Ascending aorta (tissue), 2 donors: ENCODE measurements at regions not wholly inside any gene's neighbourhood (a gene's known extent, or its start where the extent isn't known, plus 50 kb on each side); places are given as distances from the start of the nearest gene placed in this dataset.

ENCODE experiments used
- DNase-seq, 2 donors: peaks; one replicate each; pipeline ENCODE4 v3.0.0-alpha.2; 2019; ENCODE audit warnings: low spot score in 2 of 2
- H3K27ac ChIP-seq, 2 donors: fragments of 200-600 bp; sonication (generic); one replicate each; pipeline ENCODE4 v1.5.1; 2016 to 2017; ENCODE audit warnings: mild to moderate bottlenecking in 1 of 2
- H3K27me3 ChIP-seq: fragments of 200-600 bp; sonication (generic); one replicate; pipeline ENCODE4 v1.5.1; 2017
- H3K36me3 ChIP-seq, 2 donors: fragments of 200-600 bp; sonication (generic); one replicate each; pipeline ENCODE4 v1.5.1; 2016
- H3K4me1 ChIP-seq, 2 donors: fragments of 200-600 bp; sonication (generic); one replicate each; pipeline ENCODE4 v1.5.1; 2016 to 2017; ENCODE audit warnings: mild to moderate bottlenecking in 1 of 2
- H3K4me3 ChIP-seq, 2 donors: fragments of 200-600 bp; sonication (generic); one replicate each; pipeline ENCODE4 v1.5.1; 2016 to 2017; ENCODE audit warnings: mild to moderate bottlenecking in 1 of 2
- H3K9me3 ChIP-seq, 2 donors: fragments of 200-600 bp; sonication (generic); one replicate each; pipeline ENCODE4 v1.5.1; 2016
- intact Hi-C: fragments of 100-400 bp; cut with DNase I; formaldehyde crosslinking; loops from one replicate; pipeline ENCODE4 v1.15.1; 2023
- TF ChIP-seq, protein P1 (sequence below), 3 experiments: fragments of 200-600 bp in 2 of 3; fragments of 450-650 bp in 1 of 3; sonication (generic) in 2 of 3; IDR thresholded peaks; one replicate each; pipeline ENCODE4 v1.5.1; 2016 to 2019; ENCODE audit warnings: antibody characterized with exemption in 3 of 3, mild to moderate bottlenecking in 1 of 3, moderate library complexity in 1 of 3

DNA sequence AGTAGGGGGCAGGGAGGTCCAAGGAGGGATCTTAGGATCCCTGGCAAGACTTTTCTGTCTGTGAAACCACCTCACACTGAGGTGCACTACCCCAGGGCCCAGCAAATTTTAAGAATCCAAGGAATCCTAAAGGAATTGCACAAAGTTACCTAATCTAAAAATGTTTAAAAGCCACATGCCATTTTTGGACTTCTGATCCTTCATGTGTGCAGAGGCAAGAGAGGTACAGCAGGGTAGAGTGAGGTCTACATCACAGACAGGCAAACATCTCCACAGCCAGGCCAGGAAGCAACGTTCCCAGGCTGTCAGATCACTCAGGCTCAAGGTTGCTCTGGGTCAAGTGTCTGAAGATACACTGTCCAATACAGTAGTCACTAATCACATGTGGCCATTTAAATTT lies 324.6 kb upstream of the DUSP10 start:
- Histone ChIP-seq H3K27me3 (no peaks in the 10 kb centered on the region), H3K4me1 (no peaks in the 10 kb centered on the region), H3K4me3 (no peak overlapping the region), H3K9me3 (peaks cover 0 to 10% of the 10 kb centered on the region in 2 donors), H3K36me3 (no peaks in the 10 kb centered on the region), H3K27ac (no peak overlapping the region)
- intact Hi-C loops, result no loop called here
- TF ChIP-seq, protein P1, sequence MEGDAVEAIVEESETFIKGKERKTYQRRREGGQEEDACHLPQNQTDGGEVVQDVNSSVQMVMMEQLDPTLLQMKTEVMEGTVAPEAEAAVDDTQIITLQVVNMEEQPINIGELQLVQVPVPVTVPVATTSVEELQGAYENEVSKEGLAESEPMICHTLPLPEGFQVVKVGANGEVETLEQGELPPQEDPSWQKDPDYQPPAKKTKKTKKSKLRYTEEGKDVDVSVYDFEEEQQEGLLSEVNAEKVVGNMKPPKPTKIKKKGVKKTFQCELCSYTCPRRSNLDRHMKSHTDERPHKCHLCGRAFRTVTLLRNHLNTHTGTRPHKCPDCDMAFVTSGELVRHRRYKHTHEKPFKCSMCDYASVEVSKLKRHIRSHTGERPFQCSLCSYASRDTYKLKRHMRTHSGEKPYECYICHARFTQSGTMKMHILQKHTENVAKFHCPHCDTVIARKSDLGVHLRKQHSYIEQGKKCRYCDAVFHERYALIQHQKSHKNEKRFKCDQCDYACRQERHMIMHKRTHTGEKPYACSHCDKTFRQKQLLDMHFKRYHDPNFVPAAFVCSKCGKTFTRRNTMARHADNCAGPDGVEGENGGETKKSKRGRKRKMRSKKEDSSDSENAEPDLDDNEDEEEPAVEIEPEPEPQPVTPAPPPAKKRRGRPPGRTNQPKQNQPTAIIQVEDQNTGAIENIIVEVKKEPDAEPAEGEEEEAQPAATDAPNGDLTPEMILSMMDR (IDR thresholded peaks at IDR 0.05), result no peak
- no peak for DNase-seq

DNA sequence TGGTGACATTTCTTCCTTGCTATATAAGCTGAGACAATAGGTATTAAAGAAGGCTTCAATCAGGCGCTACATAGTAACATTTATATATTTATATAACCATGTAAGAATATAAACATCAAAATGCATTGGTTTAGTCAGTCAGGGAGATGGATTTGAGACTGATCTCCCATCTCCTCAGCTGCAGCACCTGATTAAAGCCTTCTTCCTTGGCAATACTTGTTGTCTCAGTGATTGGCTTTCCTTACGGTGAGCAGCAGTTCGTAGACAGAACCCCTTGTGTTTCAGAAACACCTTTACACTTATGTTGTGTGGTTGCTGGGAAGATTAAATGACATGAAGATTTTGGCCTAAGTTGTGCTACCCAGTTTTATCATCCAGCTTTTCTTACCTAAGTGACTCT lies 323.3 kb upstream of the DUSP10 start:
- Histone ChIP-seq H3K4me3 (no peak overlapping the region), H3K36me3 (no peaks in the 10 kb centered on the region), H3K4me1 (no peaks in the 10 kb centered on the region), H3K27ac (no peak overlapping the region), H3K9me3 (peaks cover 0 to 10% of the 10 kb centered on the region in 2 donors), H3K27me3 (no peaks in the 10 kb centered on the region)
- TF ChIP-seq, protein P1 (IDR thresholded peaks at IDR 0.05), result no peak
- intact Hi-C loops, result no loop called here
- no peak for DNase-seq

DNA sequence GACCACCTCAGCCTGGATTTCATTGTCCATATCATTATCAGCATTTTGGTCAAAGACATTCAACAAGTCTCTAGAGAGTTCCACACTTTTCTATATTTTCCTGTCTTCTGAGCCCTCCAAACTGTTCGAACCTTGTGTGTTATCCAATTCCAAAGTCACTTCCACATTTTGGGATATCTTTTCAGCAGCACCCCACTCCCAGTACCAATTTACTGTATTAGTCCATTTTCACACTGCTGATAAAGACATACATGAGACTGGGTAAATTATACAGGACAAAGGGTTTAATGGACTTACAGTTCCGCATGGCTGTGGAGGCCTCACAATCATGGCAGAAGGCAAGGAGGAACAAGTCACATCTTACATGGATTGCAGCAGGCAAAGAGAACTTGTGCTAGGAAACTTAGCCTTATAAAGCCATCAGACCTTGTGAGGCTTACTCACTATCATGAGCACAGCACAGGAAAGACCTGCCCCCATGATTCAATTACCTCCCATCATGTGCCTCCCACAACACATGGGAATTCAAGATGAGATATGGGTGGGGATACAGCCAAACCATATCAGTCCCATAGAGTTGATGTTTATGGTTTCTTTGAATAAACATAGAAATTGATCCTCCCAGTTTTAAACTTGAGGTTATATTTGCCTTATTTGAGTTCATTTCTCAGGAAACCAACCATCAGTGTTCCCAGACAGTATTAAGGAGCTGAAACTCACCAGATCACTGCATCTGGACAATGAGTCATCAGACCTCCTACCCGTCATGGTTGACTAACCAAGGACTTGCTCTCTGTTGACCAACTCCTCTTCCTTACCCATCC lies 322.7 kb upstream of the DUSP10 start:
- H3K27ac ChIP-seq, result no peak overlapping the region
- TF ChIP-seq, protein P1 (IDR thresholded peaks at IDR 0.05), result no peak
- no peaks in the 10 kb centered on the region for H3K27me3 ChIP-seq
- intact Hi-C loops, result no loop called here
- H3K4me3 ChIP-seq, result no peak overlapping the region
- DNase-seq, result no peak
- H3K4me1 ChIP-seq, result no peaks in the 10 kb centered on the region
- H3K9me3 ChIP-seq, result peaks cover 0 to 10% of the 10 kb centered on the region in 2 donors
- H3K36me3 ChIP-seq, result no peaks in the 10 kb centered on the region

DNA sequence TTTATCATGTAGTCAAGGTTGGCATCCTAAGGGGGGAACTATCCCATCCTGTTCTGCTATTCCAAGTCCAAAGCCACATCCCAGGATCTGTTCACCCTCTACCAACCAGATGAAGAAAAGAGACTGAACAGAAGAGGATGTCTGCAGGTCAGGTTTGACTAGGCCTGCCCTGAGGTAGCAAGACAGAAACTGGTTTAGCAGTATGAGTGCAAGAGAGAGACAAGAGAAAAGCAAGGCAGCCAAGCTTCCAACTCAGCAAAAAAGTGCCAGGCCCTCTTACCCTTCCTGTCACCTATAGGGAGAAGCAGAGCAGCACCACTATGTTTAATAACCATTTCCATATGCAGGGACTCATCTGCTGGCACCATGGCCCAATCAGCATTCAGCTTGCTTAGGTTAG lies 320.8 kb upstream of the DUSP10 start:
- no peak for DNase-seq
- no peak overlapping the region for H3K27ac ChIP-seq
- H3K4me3 ChIP-seq, result no peak overlapping the region
- no peaks in the 10 kb centered on the region for H3K4me1 ChIP-seq
- intact Hi-C loops, result no loop called here
- H3K27me3 ChIP-seq, result no peaks in the 10 kb centered on the region
- TF ChIP-seq, protein P1 (IDR thresholded peaks at IDR 0.05), result no peak
- H3K36me3 ChIP-seq, result no peaks in the 10 kb centered on the region
- peaks cover 0 to 10% of the 10 kb centered on the region in 2 donors for H3K9me3 ChIP-seq

DNA sequence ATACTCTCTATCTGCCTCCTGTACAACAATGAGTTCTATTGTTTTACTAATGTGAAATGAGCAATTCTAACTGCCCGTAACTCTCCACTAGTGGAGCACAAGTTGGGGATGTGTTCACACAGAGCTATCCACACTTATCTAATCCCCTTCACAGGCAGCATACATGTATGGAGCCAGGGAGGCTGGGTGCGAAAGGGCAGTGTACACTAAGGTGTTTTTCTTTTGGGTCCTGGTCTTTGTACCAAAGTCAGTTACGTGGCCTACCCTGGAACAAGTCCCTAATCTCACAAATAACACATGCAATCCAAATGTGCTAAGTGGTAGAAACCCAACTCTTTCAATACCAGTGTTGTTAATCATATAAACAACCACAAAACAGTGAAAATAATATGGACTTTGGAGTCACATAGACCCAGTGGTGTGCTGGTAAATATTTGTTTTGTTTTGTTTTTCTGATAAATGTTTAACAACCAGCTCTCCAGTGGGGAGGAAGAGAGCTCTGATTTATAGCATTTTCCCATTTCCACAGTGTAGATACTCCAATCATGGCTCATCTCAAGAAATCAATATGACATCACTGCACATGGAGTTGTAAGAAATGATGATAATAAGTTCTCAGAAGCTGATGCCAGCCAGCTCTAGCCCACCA lies 319.9 kb upstream of the DUSP10 start:
- DNase-seq, result no peak
- H3K27me3 ChIP-seq, result no peaks in the 10 kb centered on the region
- intact Hi-C loops, result no loop called here
- TF ChIP-seq, protein P1 (IDR thresholded peaks at IDR 0.05), result no peak
- H3K9me3 ChIP-seq, result peaks cover 0 to 10% of the 10 kb centered on the region in 2 donors
- H3K4me1 ChIP-seq, result no peaks in the 10 kb centered on the region
- no peak overlapping the region for H3K27ac ChIP-seq
- no peaks in the 10 kb centered on the region for H3K36me3 ChIP-seq
- no peak overlapping the region for H3K4me3 ChIP-seq
